ENCODE measurements at regions not wholly inside any gene's neighbourhood (a gene's known extent, or its start where the extent isn't known, plus 50 kb on each side); places are given as distances from the start of the nearest gene placed in this dataset.

- TF ChIP-seq CTCF (IDR thresholded peaks at IDR 0.05; ENCODE audit: low read depth, low read length, missing input control) = no peak
- TF ChIP-seq, protein P1, sequence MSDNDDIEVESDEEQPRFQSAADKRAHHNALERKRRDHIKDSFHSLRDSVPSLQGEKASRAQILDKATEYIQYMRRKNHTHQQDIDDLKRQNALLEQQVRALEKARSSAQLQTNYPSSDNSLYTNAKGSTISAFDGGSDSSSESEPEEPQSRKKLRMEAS (IDR thresholded peaks at IDR 0.05) = no peak
- TF ChIP-seq TAF1 (conservative IDR thresholded peaks at IDR 0.05) = no peak
- TF ChIP-seq REST (IDR thresholded peaks at IDR 0.05) = no peak
- no peak for TF ChIP-seq RAD21 (IDR thresholded peaks at IDR 0.05)
These were observed 1040.0 kb downstream of the FAT4 start for GRCh38 chr4:126354784-126355183.
